Erythroblast (primary cell): ENCODE measurements at regions not wholly inside any gene's neighbourhood (a gene's known extent, or its start where the extent isn't known, plus 50 kb on each side); places are given as distances from the start of the nearest gene placed in this dataset.

Experiments
- DNase-seq, 2 experiments: peaks; one replicate each; lab custom pipeline; 2025; lab: John Stamatoyannopoulos, UW
- GATA1 ChIP-seq: IDR thresholded peaks from 2 replicates; pipeline ENCODE4 v1.6.1; 2011; ENCODE audit warnings: low read depth, mild to moderate bottlenecking, control low read depth, low read length, moderate library complexity
- POLR2A ChIP-seq: IDR thresholded peaks from 2 replicates; pipeline ENCODE4 v1.6.1; 2011; ENCODE audit warnings: mild to moderate bottlenecking, low read length

GRCh38 chr3:132953683-132954082 lies 84.5 kb upstream of the TMEM108 start:
- DNase-seq = no peak
- no peak for TF ChIP-seq GATA1
- no peak for TF ChIP-seq POLR2A

GRCh38 chr3:132927896-132928295 lies 110.3 kb upstream of the TMEM108 start:
- no peak for TF ChIP-seq GATA1
- TF ChIP-seq POLR2A = no peak
- no peak for DNase-seq

- TF ChIP-seq POLR2A = no peak
- TF ChIP-seq GATA1 = no peak
- no peak for DNase-seq
These were observed 112.1 kb upstream of the TMEM108 start for GRCh38 chr3:132926098-132926497.

- TF ChIP-seq GATA1 (no peak), POLR2A (no peak)
- no peak for DNase-seq
These were observed 112.8 kb upstream of the TMEM108 start for GRCh38 chr3:132925256-132925930.

GRCh38 chr3:132916096-132916495 lies 122.1 kb upstream of the TMEM108 start:
- DNase-seq = no peak
- no peak for TF ChIP-seq POLR2A

GRCh38 chr3:132912416-132912753 lies 125.8 kb upstream of the TMEM108 start:
- TF ChIP-seq POLR2A (no peak), GATA1 (no peak)
- DNase-seq = no peak

- DNase-seq = no peak
- TF ChIP-seq POLR2A (no peak), GATA1 (no peak)
These were observed 126.3 kb upstream of the TMEM108 start for GRCh38 chr3:132911741-132912415.

GRCh38 chr3:132907293-132907692 lies 130.9 kb upstream of the TMEM108 start:
- TF ChIP-seq GATA1 (no peak), POLR2A (no peak)
- no peak for DNase-seq

GRCh38 chr3:132900481-132900880 lies 137.7 kb upstream of the TMEM108 start:
- no peak for TF ChIP-seq GATA1
- no peak for TF ChIP-seq POLR2A
- DNase-seq = no peak

GRCh38 chr3:132898141-132898540 lies 140.1 kb upstream of the TMEM108 start:
- TF ChIP-seq POLR2A (no peak), GATA1 (no peak)

GRCh38 chr3:132892956-132893355 lies 145.2 kb upstream of the TMEM108 start:
- TF ChIP-seq POLR2A (no peak), GATA1 (no peak)
- no peak for DNase-seq

More at GRCh38 chr3:132898141-132898540, 140.1 kb upstream of the TMEM108 start:
- no peak for DNase-seq

GRCh38 chr3:132881756-132882409 lies 156.3 kb upstream of the TMEM108 start:
- TF ChIP-seq POLR2A (no peak), GATA1 (no peak)

GRCh38 chr3:132880986-132881385 lies 157.2 kb upstream of the TMEM108 start:
- no peak for TF ChIP-seq GATA1
- no peak for TF ChIP-seq POLR2A
- DNase-seq = no peak

More at GRCh38 chr3:132881756-132882409, 156.3 kb upstream of the TMEM108 start:
- no peak for DNase-seq

GRCh38 chr3:132879656-132880055 lies 157.4 kb upstream of the NPHP3 start:
- TF ChIP-seq GATA1 (no peak), POLR2A (no peak)
- no peak for DNase-seq

- no peak for TF ChIP-seq POLR2A
- no peak for TF ChIP-seq GATA1
These were observed 152.5 kb upstream of the NPHP3 start for GRCh38 chr3:132874701-132875100.

More at GRCh38 chr3:132874701-132875100, 152.5 kb upstream of the NPHP3 start:
- no peak for DNase-seq
